Activated CD4-positive, alpha-beta T cell treated with anti-CD3 and anti-CD28 coated beads for 48 hours (primary cell): ENCODE measurements at regions not wholly inside any gene's neighbourhood (a gene's known extent, or its start where the extent isn't known, plus 50 kb on each side); places are given as distances from the start of the nearest gene placed in this dataset.
"Not testable (repeated sequence)": the region's sequence is repeated elsewhere in the genome, so short reads cannot be mapped to it uniquely, and the experiment has no call there.

Experiments
- DNase-seq: peaks from one replicate; pipeline ENCODE4 v3.0.0-alpha.2; 2020

- DNase-seq, result not testable (repeated sequence)
Observed at GRCh38 chr1:109857702-109858101, 52.9 kb upstream of the CSF1 start.

GRCh38 chr1:109855986-109856385, 54.7 kb upstream of the CSF1 start:
- DNase-seq, result not testable (repeated sequence)

GRCh38 chr1:109853972-109854371, 56.7 kb upstream of the CSF1 start:
- DNase-seq, result not testable (repeated sequence)

DNA sequence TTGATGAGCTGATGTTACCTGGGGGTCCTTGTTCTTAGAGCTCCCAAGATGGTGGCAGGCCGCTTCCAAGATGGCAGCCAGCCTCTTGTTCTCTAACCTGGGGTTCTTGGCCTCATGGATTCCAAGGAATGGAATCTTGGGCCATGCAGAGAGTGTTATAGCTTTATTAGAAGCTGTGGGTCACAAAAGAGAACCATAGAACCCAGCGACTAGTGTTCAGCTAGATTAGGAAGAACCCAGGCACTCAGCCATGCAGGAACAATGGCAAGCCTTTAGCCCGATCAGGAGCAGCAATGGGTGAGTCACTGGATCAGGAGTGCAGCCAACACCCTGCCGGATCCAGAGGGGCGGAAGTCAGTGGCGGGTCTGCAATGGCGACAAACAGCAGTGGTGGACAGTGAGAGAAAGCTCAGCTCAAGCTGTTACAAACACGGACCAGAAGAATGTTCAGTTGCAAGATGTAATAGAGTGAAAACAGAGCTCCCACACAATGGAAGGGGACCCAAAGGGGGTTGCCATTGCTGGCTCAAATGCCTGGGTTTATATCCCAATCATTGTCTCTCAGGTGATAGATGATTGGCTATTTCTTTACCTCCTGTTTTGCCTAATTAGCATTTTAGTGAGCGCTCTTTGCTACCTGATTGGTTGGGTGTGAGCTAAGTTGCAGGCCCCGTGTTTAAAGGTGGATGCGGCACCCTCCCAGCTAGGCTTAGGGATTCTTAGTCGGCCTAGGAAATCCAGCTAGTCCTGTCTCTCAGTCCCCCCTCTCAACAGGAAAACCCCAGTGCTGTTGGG, 58.2 kb upstream of the CSF1 start:
- not testable (repeated sequence) for DNase-seq

DNA sequence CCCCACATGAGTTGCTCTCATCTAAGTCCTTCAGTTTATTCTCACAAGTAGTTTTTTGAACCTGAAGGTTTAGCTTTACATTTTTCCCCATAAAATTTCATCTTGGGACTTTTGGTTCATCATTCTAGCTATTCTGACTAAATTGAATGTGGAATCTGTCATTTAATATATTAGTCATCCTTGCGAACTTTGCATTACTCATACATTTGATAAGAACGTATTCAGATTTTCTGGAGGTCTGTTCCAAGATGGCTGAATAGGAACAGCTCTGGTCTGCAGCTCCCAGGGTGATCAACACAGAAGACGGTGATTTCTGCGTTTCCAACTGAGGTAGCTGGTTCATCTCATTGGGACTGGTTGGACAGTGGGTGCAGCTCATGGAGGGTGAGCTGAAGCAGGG, 59.8 kb upstream of the CSF1 start:
- no peak for DNase-seq

DNA sequence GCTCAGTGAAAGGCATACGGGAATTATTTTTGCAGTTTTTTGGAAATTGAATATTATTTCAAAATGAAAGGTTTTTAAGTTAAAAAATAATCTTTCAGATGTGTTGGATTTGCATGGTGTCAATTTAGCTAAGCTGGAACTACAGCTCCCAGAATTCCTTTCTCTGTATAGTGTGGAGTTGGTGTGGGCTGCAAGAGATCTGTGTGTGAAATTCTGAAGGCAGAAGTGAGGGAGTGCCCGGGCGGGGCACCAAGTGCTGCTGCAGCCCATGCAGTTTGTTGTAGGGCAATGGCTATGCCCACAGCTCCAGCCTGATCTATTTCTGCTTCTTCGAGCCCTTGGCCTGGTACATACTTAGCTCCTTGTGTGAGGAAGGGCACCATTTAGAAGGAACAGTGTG, 60.5 kb upstream of the CSF1 start:
- DNase-seq, result no peak

- no peak for DNase-seq
Observed at GRCh38 chr1:109849655-109850054, 61.0 kb upstream of the CSF1 start.

DNA sequence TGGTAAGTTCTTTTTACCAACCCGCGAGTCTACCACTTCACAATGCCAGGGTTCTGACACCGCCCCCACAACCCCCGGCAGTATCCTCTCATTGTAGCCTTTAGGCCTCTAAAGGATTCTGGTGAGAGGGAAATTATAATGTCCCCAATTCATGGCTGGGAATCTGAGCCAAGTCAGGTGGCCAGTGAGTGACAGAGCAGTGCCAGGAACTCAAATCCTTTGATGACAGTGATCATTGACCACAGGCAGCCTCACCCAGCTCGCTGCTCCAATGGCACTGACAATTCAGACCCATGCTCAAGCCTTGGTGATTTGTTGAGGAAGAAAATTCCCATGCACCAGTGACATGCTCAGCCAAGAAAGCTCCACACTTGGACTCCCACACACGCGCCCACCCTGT, 63.4 kb upstream of the CSF1 start:
- no peak for DNase-seq

DNA sequence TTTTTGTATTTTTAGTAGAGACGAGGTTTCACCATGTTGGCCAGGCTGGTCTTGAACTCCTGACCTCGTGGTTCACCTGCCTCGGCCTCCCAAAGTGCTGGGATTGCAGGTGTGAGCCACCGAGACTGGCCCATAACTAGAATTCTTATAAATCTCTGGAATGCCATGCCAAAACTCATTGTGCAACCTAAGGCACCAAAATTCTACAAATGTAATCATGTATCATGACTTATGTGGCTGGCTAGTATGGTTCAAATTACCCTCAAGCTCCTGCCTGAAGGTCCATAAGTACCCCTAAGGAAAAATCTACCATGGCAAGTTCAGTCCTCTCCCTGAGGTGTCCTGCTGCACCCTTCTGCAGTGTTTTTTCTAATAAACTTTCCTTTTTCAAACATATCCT, 63.8 kb upstream of the CSF1 start:
- no peak for DNase-seq

DNA sequence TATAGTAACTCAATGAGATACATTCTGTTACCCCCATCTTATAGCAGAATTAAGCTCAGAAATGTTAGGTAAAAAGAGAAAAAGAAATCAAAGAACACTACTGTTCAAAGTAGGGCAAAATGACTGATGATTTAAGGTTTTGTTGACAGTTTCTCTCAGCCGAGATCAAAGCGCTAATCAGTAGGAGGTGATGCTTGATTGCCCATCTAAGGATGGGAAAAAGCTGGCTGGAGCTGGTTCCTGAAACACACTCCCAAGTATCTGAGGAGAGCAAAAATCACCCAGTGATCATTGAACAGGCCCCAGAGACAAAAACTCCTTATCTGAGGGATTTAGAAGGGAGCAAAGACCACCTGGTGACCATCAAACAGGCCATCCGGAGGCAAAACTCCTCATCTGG, 64.5 kb upstream of the CSF1 start:
- DNase-seq, result no peak

- DNase-seq, result no peak
Observed at GRCh38 chr1:109845658-109846057, 65.0 kb upstream of the CSF1 start.

- DNase-seq, result no peak
Observed at GRCh38 chr1:109844609-109845008, 66.0 kb upstream of the CSF1 start.

- no peak for DNase-seq
Observed at GRCh38 chr1:109840011-109840629, 70.5 kb upstream of the CSF1 start.

- DNase-seq, result not testable (repeated sequence)
Observed at GRCh38 chr1:109839276-109839675, 71.4 kb upstream of the CSF1 start.

DNA sequence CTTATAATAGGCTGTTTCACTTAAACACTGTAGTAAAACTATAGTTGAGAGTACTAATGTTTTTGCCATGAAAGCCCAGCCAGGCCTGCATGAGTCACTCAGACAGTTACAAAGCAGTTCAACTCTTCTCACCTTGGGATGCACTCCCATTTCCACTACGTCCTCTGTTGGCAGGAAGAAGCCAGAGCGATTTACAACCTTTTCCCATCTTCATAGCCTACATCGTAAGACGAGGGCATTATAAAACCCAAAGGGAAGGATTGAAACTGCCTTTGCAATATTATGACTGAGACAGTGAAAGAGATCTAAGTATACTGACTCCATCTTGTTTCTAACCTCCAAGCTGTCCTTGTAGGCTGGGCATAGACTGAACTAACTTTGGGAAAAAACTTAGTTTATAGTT, 71.8 kb upstream of the CSF1 start:
- DNase-seq, result no peak

- no peak for DNase-seq
Observed at GRCh38 chr1:109837852-109838570, 72.6 kb upstream of the CSF1 start.

- not testable (repeated sequence) for DNase-seq
Observed at GRCh38 chr1:109835645-109836044, 71.9 kb upstream of the EPS8L3 start.

DNA sequence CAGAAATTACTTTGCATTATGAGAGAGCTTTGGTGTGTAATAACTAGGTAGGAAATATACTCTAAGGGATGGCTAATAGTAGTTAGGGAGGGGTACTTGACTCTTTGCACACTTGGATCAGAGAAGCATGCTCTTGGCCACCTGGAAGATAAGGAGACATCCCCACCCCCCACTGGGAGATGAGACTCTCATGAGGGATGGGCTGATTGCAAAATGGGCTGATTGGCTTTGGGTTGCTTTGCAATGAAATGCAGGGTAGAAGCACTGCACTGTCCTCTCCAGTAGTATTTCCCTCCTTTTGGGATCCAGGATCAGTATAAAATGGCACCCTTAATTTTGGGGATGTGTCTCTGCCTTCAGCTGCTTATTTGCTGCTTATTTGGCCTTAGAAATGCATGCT, 71.2 kb upstream of the EPS8L3 start:
- DNase-seq, result no peak

- no peak for DNase-seq
Observed at GRCh38 chr1:109832945-109833344, 69.2 kb upstream of the EPS8L3 start.

DNA sequence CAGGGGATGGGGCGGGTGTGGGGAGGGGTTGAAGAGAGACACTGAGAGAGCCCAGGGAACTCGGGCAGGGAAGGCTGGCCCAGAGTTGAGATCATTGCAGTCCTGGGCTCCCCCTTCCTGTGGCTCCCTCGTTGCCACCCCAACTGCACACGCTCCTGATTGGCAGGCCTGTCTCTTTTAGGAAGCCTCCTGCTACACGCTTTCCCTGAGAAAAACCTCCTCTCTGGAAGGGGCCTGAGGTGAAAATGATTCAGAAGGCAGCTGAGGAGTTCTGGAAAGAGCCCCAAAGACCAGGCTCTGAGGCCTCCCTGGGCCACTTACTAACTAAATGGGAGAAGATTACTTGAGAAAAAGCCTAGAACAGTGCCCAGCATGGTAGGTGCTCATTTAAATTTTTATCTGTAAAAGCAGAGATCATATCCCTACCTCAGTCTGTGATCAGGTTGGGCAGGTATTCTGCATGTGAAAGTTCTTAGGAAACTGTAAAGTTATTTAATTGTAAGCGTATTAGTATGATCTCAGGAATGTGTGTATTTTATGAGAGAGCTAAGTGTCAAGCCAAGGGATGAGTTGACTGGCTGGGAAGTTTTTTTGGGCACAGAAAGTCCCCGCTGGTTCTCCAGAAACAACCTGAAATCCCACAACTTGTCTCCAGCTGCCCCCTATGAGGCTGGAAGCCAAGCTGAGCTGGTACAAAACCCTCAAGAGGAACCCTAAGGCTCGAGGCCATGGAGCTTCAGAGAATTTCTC, 65.2 kb upstream of the EPS8L3 start:
- no peak for DNase-seq

DNA sequence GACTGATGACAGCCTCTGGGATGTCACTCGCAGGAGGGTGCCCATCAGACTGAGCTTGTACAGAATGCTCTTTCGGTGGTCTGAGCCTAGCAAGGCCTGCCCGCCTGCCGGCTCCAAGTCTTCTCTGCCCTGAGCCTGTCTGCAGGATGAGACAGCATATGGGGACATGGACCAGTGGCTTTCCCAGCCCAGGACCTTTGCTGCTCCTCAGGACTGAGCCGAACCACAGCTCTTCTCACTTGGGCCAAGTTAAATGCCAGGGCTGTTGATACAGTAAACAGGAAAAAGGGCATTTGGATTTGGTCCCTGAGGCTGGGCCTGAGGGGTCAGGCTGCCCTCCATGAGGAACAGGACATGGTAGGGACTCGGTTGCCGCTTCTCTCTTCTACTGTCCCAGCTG, 64.3 kb upstream of the EPS8L3 start:
- DNase-seq, result no peak

DNA sequence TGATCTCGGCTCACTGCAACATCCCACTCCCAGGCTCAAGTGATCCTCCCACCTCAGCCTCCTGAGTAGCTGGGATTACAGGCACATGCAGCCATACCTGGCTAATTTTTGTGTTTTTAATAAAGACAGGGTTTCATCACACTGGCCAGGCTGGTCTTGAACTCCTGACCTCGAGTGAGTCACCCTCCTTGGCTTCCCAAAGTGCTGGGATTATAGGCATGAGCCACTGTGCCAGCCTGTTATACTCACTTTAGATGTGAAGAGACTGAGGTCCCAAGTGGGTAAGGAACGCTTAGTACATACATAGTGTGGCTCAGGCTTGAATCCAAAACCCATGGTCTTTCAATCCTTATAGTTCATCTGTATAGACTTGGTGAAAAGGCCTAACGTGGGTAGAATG, 63.7 kb upstream of the EPS8L3 start:
- DNase-seq, result no peak

- DNase-seq, result no peak
Observed at GRCh38 chr1:109826930-109827349, 63.2 kb upstream of the EPS8L3 start.
